GM12875 (cell line): ENCODE measurements at regions not wholly inside any gene's neighbourhood (a gene's known extent, or its start where the extent isn't known, plus 50 kb on each side); places are given as distances from the start of the nearest gene placed in this dataset.

ENCODE experiments used
- H3K4me3 ChIP-seq: one replicate; pipeline ENCODE4 v1.5.1; 2011; ENCODE audit warnings: low read depth, low read length, control low read depth
- CTCF ChIP-seq: IDR thresholded peaks from 2 replicates; pipeline ENCODE4 v1.5.1; 2011; ENCODE audit warnings: low read depth, mild to moderate bottlenecking, control low read depth, inconsistent platforms, low read length, moderate library complexity, borderline replicate concordance; ENCODE audit not compliant: insufficient read depth

- no peak for TF ChIP-seq CTCF
Observed at GRCh38 chr2:21700644-21701043, 576.9 kb downstream of the TDRD15 start.

GRCh38 chr2:21710031-21710430 is 586.3 kb downstream of the TDRD15 start:
- H3K4me3 ChIP-seq = no peak overlapping the region
- no peak for TF ChIP-seq CTCF

More at GRCh38 chr2:21700644-21701043, 576.9 kb downstream of the TDRD15 start:
- no peak overlapping the region for H3K4me3 ChIP-seq

GRCh38 chr2:21710496-21710895 is 586.7 kb downstream of the TDRD15 start:
- no peak for TF ChIP-seq CTCF
- H3K4me3 ChIP-seq = no peak overlapping the region

GRCh38 chr2:21715887-21716286 is 592.1 kb downstream of the TDRD15 start:
- no peak for TF ChIP-seq CTCF
- H3K4me3 ChIP-seq = no peak overlapping the region

- H3K4me3 ChIP-seq = no peak overlapping the region
- TF ChIP-seq CTCF = no peak
Observed at GRCh38 chr2:21727101-21727500, 603.3 kb downstream of the TDRD15 start.

- TF ChIP-seq CTCF = no peak
Observed at GRCh38 chr2:21728133-21728532, 604.4 kb downstream of the TDRD15 start.

GRCh38 chr2:21730141-21730540 is 606.4 kb downstream of the TDRD15 start:
- TF ChIP-seq CTCF = no peak

More at GRCh38 chr2:21728133-21728532, 604.4 kb downstream of the TDRD15 start:
- no peak overlapping the region for H3K4me3 ChIP-seq

More at GRCh38 chr2:21730141-21730540, 606.4 kb downstream of the TDRD15 start:
- no peak overlapping the region for H3K4me3 ChIP-seq
